ENCODE measurements at regions not wholly inside any gene's neighbourhood (a gene's known extent, or its start where the extent isn't known, plus 50 kb on each side); places are given as distances from the start of the nearest gene placed in this dataset.

- DNase-seq: no peak
- no peak overlapping the region for H3K27ac ChIP-seq (ENCODE audit: low read length)
- Mint-ChIP-seq H3K9me3 (peaks cover 6 to 10% of the 10 kb centered on the region in 2 donors), H3K36me3 (no peaks in the 10 kb centered on the region), H3K27me3 (ENCODE audit: low read depth in 2 of 2) (no peaks in the 10 kb centered on the region), H3K4me1 (no peaks in the 10 kb centered on the region), H3K4me3 (no peak overlapping the region), H3K27ac (no peak overlapping the region)
- intact Hi-C loops (cut with micrococcal nuclease): no loop called here
- H3K9me3 ChIP-seq (ENCODE audit: control insufficient read depth, insufficient read depth, low read length): no peaks in the 10 kb centered on the region
- WGBS (ENCODE audit: insufficient coverage): 61% methylated on average over 4 of the region's 4 CpGs
- H3K27me3 ChIP-seq (ENCODE audit: control insufficient read depth, insufficient read depth, low read length): no peaks in the 10 kb centered on the region
- ATAC-seq: no peak
- no peaks in the 10 kb centered on the region for H3K4me1 ChIP-seq (ENCODE audit: control insufficient read depth, insufficient read depth, low read length)
- TF ChIP-seq CTCF (IDR thresholded peaks at IDR 0.05): no peak
- no peak overlapping the region for H3K4me3 ChIP-seq (ENCODE audit: low read length)
- no peaks in the 10 kb centered on the region for H3K36me3 ChIP-seq (ENCODE audit: control insufficient read depth, insufficient read depth, low read length)
Measured at GRCh38 chr4:124565371-124565770, 147.2 kb downstream of the ANKRD50 start.

GRCh38 chr4:124566030-124566429 is 146.5 kb downstream of the ANKRD50 start:
- Histone ChIP-seq H3K27me3 (ENCODE audit: control insufficient read depth, insufficient read depth, low read length) (no peaks in the 10 kb centered on the region), H3K9me3 (ENCODE audit: control insufficient read depth, insufficient read depth, low read length) (no peaks in the 10 kb centered on the region), H3K4me1 (ENCODE audit: control insufficient read depth, insufficient read depth, low read length) (no peaks in the 10 kb centered on the region), H3K36me3 (ENCODE audit: control insufficient read depth, insufficient read depth, low read length) (no peaks in the 10 kb centered on the region), H3K27ac (ENCODE audit: low read length) (no peak overlapping the region), H3K4me3 (ENCODE audit: low read length) (no peak overlapping the region)
- DNase-seq (no peak), ATAC-seq (no peak)
- peaks cover 6 to 10% of the 10 kb centered on the region in 2 donors for H3K9me3 Mint-ChIP-seq
- no peaks in the 10 kb centered on the region for H3K36me3 Mint-ChIP-seq
- H3K27ac Mint-ChIP-seq: no peak overlapping the region
- no peak for TF ChIP-seq CTCF (IDR thresholded peaks at IDR 0.05)
- 73% methylated on average over 2 of the region's 2 CpGs for WGBS (ENCODE audit: insufficient coverage)
- no peaks in the 10 kb centered on the region for H3K4me1 Mint-ChIP-seq
- H3K27me3 Mint-ChIP-seq (ENCODE audit: low read depth in 2 of 2): no peaks in the 10 kb centered on the region
- intact Hi-C loops (cut with micrococcal nuclease): no loop called here
- no peak overlapping the region for H3K4me3 Mint-ChIP-seq

GRCh38 chr4:124573056-124573455 is 139.5 kb downstream of the ANKRD50 start:
- H3K27me3 Mint-ChIP-seq (ENCODE audit: low read depth in 2 of 2): no peaks in the 10 kb centered on the region
- H3K27ac Mint-ChIP-seq: no peak overlapping the region
- 85% methylated on average over 4 of the region's 4 CpGs for WGBS (ENCODE audit: insufficient coverage)
- H3K9me3 Mint-ChIP-seq: peaks cover 2 to 10% of the 10 kb centered on the region in 2 donors
- Histone ChIP-seq H3K36me3 (ENCODE audit: control insufficient read depth, insufficient read depth, low read length) (no peaks in the 10 kb centered on the region), H3K27ac (ENCODE audit: low read length) (no peak overlapping the region), H3K27me3 (ENCODE audit: control insufficient read depth, insufficient read depth, low read length) (no peaks in the 10 kb centered on the region), H3K4me3 (ENCODE audit: low read length) (no peak overlapping the region), H3K4me1 (ENCODE audit: control insufficient read depth, insufficient read depth, low read length) (no peaks in the 10 kb centered on the region), H3K9me3 (ENCODE audit: control insufficient read depth, insufficient read depth, low read length) (no peaks in the 10 kb centered on the region)
- H3K36me3 Mint-ChIP-seq: no peaks in the 10 kb centered on the region
- intact Hi-C loops (cut with micrococcal nuclease): no loop called here
- H3K4me3 Mint-ChIP-seq: no peak overlapping the region
- TF ChIP-seq CTCF (IDR thresholded peaks at IDR 0.05): no peak
- H3K4me1 Mint-ChIP-seq: no peaks in the 10 kb centered on the region
- ATAC-seq: no peak
- DNase-seq: no peak

GRCh38 chr4:124579896-124580295 is 132.6 kb downstream of the ANKRD50 start:
- no peaks in the 10 kb centered on the region for H3K27me3 Mint-ChIP-seq (ENCODE audit: low read depth in 2 of 2)
- no peak overlapping the region for H3K4me3 Mint-ChIP-seq
- Histone ChIP-seq H3K4me1 (ENCODE audit: control insufficient read depth, insufficient read depth, low read length) (no peaks in the 10 kb centered on the region), H3K9me3 (ENCODE audit: control insufficient read depth, insufficient read depth, low read length) (peaks cover 14% of the 10 kb centered on the region), H3K4me3 (ENCODE audit: low read length) (no peak overlapping the region), H3K27ac (ENCODE audit: low read length) (no peak overlapping the region), H3K27me3 (ENCODE audit: control insufficient read depth, insufficient read depth, low read length) (no peaks in the 10 kb centered on the region), H3K36me3 (ENCODE audit: control insufficient read depth, insufficient read depth, low read length) (no peaks in the 10 kb centered on the region)
- intact Hi-C loops (cut with micrococcal nuclease): no loop called here
- DNase-seq: no peak
- H3K4me1 Mint-ChIP-seq: no peaks in the 10 kb centered on the region
- no peak for TF ChIP-seq CTCF (IDR thresholded peaks at IDR 0.05)
- no peak for ATAC-seq
- H3K27ac Mint-ChIP-seq: no peak overlapping the region
- H3K9me3 Mint-ChIP-seq: peaks cover 7 to 12% of the 10 kb centered on the region in 2 donors
- no peaks in the 10 kb centered on the region for H3K36me3 Mint-ChIP-seq
